Peyer's patch (tissue), 4 donors: ENCODE measurements at regions not wholly inside any gene's neighbourhood (a gene's known extent, or its start where the extent isn't known, plus 50 kb on each side); places are given as distances from the start of the nearest gene placed in this dataset.

Source experiments
- CTCF ChIP-seq, 6 experiments: fragments of 450-650 bp in 4 of 6; fragments of 200-600 bp in 2 of 6; sonication (generic) in 1 of 6; IDR thresholded peaks; one replicate each; pipeline ENCODE4 v1.5.1; 2017 to 2019; ENCODE audit warnings: antibody characterized with exemption in 6 of 6, mild to moderate bottlenecking in 3 of 6, moderate library complexity in 1 of 6
- POLR2A ChIP-seq, 2 donors: fragments of 450-650 bp; IDR thresholded peaks; one replicate each; pipeline ENCODE4 v1.5.1; 2017; ENCODE audit warnings: antibody characterized with exemption in 2 of 2, mild to moderate bottlenecking in 2 of 2, moderate library complexity in 2 of 2

DNA sequence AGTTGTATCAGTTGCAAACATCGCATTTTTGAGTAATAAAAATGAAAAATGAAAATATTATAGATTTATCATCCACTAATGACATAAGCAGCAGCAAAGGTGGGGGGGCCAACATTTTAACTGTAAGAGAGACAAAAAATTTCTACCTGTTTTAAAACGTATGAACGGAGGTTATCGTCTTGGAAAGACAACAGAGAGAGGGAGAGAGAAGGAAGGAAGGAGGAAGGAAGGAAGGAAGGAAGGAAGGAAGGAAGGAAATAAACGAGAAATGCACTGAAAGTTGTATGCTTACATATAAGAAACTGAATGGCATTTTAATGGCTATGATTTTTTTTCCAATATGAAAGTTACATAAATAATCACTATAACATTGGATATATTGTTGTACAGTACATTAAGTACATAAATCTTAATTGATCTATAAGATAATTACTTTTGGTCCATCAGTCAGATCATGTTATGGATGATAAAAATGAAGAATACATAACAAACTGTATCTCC lies 862.8 kb upstream of the SLITRK1 start:
- TF ChIP-seq CTCF (IDR thresholded peaks at IDR 0.05) (no peak), POLR2A (IDR thresholded peaks at IDR 0.05) (no peak)
